HL-60 (cell line): ENCODE measurements at regions not wholly inside any gene's neighbourhood (a gene's known extent, or its start where the extent isn't known, plus 50 kb on each side); places are given as distances from the start of the nearest gene placed in this dataset.

ENCODE experiments used
- DNase-seq, 2 experiments: peaks; one replicate each; pipeline ENCODE4 v3.0.0-alpha.2; 2010 to 2020; ENCODE audit warnings: low read depth in 1 of 2, low spot score in 1 of 2
- H3K27ac ChIP-seq: fragments of 250-450 bp; sonication (Bioruptor Pico); replicated peaks from 2 replicates; pipeline ENCODE4 v1.5.1; 2020; ENCODE audit warnings: mild to moderate bottlenecking, moderate library complexity
- H3K27me3 ChIP-seq: fragments of 250-450 bp; sonication (Bioruptor Pico); 2 replicates; pipeline ENCODE4 v1.5.1; 2021; ENCODE audit warnings: mild to moderate bottlenecking, moderate library complexity; ENCODE audit not compliant: insufficient read depth, poor library complexity, severe bottlenecking
- H3K4me3 ChIP-seq: replicated peaks from 2 replicates; pipeline ENCODE4 v1.5.1; 2011; ENCODE audit warnings: mild to moderate bottlenecking, control low read depth, low read length; ENCODE audit not compliant: insufficient read depth
- CTCF ChIP-seq: IDR thresholded peaks from one replicate; pipeline ENCODE4 v1.5.1; 2011; ENCODE audit warnings: low read length, control low read depth, inconsistent platforms; ENCODE audit not compliant: insufficient read depth
- GABPA ChIP-seq: IDR thresholded peaks from 2 replicates; pipeline ENCODE4 v1.6.1; 2012; ENCODE audit warnings: low read depth
- POLR2AphosphoS5 ChIP-seq: IDR thresholded peaks from 2 replicates; pipeline ENCODE4 v1.6.1; 2012; ENCODE audit warnings: low read depth
- REST ChIP-seq: IDR thresholded peaks from 2 replicates; pipeline ENCODE4 v1.6.1; 2012; ENCODE audit warnings: low read depth; ENCODE audit not compliant: insufficient replicate concordance
- SPI1 ChIP-seq: IDR thresholded peaks from 2 replicates; pipeline ENCODE4 v1.6.1; 2012; ENCODE audit warnings: low read depth, mild to moderate bottlenecking, borderline replicate concordance

GRCh38 chr2:220662431-220662830, 909.7 kb downstream of the EPHA4 start:
- TF ChIP-seq CTCF (no peak), SPI1 (no peak), POLR2AphosphoS5 (no peak), REST (no peak), GABPA (no peak)
- no peak for DNase-seq
- no peak overlapping the region for H3K27ac ChIP-seq

GRCh38 chr2:220663065-220663464, 909.0 kb downstream of the EPHA4 start:
- DNase-seq = no peak
- TF ChIP-seq CTCF (no peak), POLR2AphosphoS5 (no peak), SPI1 (no peak), GABPA (no peak), REST (no peak)
- Histone ChIP-seq H3K27me3 (no peaks in the 10 kb centered on the region), H3K4me3 (no peak overlapping the region), H3K27ac (no peak overlapping the region)

More at GRCh38 chr2:220662431-220662830, 909.7 kb downstream of the EPHA4 start:
- Histone ChIP-seq H3K27me3 (no peaks in the 10 kb centered on the region), H3K4me3 (no peak overlapping the region)

- no peak for DNase-seq
- TF ChIP-seq SPI1 = no peak
- TF ChIP-seq REST = no peak
- no peak for TF ChIP-seq POLR2AphosphoS5
- TF ChIP-seq CTCF = no peak
- TF ChIP-seq GABPA = no peak
- Histone ChIP-seq H3K4me3 (no peak overlapping the region), H3K27ac (no peak overlapping the region), H3K27me3 (no peaks in the 10 kb centered on the region)
These were observed 907.6 kb downstream of the EPHA4 start for GRCh38 chr2:220664272-220665107.
